NCI-H2081 treated with DMSO at 0.1 percent for 48 hours (cell line): ENCODE measurements at regions not wholly inside any gene's neighbourhood (a gene's known extent, or its start where the extent isn't known, plus 50 kb on each side); places are given as distances from the start of the nearest gene placed in this dataset.
"Not testable (repeated sequence)": the region's sequence is repeated elsewhere in the genome, so short reads cannot be mapped to it uniquely, and the experiment has no call there.

Source experiments
- DNase-seq: peaks from one replicate; lab custom pipeline; 2025; lab: John Stamatoyannopoulos, UW

- no peak for DNase-seq
Observed at GRCh38 chr6:163768905-163769304, 354.4 kb downstream of the QKI start.

DNA sequence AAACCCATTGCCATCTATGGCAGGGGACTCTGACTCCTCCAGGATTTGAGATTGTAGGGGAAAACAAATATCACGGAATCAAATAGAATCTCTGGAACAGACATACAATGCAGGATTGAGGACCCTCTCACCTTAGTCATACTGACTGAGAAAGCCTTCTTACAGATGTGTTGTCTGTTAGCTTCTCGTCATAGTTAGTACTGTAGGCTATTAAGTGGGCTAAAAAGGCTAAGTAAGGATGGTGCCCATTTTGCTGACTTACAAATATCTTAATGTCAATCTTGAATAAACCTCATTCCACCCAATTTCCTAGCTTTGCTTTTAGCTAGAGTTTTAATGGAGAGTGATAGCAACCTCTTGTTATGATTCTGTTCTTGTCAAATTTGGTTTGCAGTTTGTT, 352.4 kb downstream of the QKI start:
- no peak for DNase-seq

DNA sequence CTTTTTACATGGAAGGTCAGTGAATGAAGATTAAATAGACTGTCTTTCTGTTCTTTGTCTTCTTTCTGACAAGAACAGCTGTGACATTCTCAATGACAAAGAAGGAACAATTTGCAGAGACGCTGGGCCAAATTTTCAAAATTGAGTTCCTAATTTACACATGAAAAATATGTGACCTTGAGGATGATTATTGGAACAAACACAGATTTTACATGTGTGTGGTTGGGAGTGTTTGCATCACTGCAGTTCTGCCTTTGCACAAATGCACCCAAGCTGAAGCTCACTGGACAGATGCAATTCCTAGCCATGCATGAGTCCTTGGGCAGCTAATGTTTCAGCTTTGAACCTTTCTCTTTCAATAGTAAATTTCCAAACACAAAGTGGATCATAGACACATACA, 350.8 kb downstream of the QKI start:
- no peak for DNase-seq

- DNase-seq = no peak
Observed at GRCh38 chr6:163764565-163764964, 350.0 kb downstream of the QKI start.

- DNase-seq = no peak
Observed at GRCh38 chr6:163761481-163761880, 347.0 kb downstream of the QKI start.

GRCh38 chr6:163760860-163761259, 346.3 kb downstream of the QKI start:
- no peak for DNase-seq

- DNase-seq = no peak
Observed at GRCh38 chr6:163759542-163759941, 345.0 kb downstream of the QKI start.

DNA sequence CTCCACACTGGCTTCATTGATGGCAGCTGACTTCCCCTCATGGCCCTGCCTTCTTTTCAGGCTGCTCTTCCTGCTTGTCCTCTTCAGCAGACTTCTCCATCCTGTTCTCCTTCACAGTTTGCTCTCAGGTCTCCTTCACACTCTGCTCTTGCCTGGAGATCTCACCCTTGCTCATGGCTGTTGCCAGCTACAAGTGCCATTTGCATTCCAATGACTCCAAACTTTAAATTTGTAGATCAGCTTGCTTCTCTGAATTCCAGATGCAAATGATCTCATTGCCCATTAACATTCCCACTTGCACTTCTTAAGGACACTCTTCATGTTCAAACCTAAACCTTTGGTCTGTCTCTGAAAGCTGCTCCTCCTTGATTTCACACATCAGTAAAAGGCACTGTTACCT, 343.0 kb downstream of the QKI start:
- DNase-seq = no peak

- DNase-seq = no peak
Observed at GRCh38 chr6:163756079-163756478, 341.6 kb downstream of the QKI start.

- DNase-seq = no peak
Observed at GRCh38 chr6:163754866-163755265, 340.3 kb downstream of the QKI start.

DNA sequence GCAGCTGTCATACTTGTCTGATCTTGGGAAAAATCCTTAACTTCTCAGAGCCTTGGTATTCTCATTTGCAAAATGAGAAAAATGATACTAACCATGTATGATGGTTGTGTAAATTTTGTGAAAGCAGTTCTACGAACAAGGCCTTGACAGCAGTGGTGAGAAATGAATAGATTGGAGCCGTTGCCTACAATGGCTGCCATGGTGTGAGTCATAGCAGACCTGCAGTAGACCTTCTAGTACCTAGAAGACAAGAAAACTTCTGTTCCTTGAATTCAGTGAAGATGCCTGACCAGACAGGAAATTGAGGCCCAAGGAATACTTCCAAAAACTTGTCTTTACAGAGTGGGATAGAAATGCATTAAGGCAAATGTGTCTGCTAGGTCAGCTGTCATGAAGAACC, 338.9 kb downstream of the QKI start:
- no peak for DNase-seq

DNA sequence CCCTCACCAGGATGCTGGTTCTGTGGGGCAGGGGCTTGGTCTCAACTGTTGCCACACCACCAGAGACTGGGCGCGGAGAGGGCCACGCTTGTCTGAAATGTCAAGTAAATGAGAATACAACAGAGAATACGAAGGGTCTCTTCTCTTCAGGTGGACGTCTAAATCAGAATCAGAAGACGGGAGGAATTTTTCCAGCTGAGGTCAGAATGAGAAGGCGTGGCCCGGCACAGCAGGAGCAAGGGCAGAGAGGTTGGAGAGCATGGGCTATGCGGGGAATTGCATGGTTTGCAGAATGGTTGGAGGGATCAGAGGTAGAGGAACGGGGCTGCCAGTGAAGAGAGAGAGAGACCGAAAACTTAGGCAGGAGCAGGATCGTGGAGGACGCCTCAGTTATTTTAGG, 337.9 kb downstream of the QKI start:
- no peak for DNase-seq

GRCh38 chr6:163751032-163751525, 336.6 kb downstream of the QKI start:
- no peak for DNase-seq

GRCh38 chr6:163750431-163751031, 336.0 kb downstream of the QKI start:
- no peak for DNase-seq

- DNase-seq = no peak
Observed at GRCh38 chr6:163748886-163749285, 334.4 kb downstream of the QKI start.

GRCh38 chr6:163748036-163748435, 333.5 kb downstream of the QKI start:
- no peak for DNase-seq

DNA sequence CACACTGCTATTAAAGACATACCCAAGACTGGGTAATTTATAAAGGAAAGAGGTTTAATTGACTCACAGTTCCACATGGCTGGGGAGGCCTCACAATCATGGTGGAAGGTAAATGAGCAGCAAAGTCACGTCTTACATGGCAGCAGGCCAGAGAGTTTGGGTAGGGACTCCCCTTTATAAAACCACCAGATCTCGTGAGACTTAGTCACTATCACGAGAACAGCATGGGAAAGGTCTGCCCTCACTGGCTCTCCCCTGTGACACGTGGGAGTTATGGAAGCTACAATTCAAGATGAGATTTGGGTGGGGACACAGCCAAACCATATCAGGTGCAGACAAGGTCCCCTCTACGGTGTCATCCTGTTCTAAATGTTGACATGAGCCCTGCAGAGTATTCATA, 332.5 kb downstream of the QKI start:
- not testable (repeated sequence) for DNase-seq

DNA sequence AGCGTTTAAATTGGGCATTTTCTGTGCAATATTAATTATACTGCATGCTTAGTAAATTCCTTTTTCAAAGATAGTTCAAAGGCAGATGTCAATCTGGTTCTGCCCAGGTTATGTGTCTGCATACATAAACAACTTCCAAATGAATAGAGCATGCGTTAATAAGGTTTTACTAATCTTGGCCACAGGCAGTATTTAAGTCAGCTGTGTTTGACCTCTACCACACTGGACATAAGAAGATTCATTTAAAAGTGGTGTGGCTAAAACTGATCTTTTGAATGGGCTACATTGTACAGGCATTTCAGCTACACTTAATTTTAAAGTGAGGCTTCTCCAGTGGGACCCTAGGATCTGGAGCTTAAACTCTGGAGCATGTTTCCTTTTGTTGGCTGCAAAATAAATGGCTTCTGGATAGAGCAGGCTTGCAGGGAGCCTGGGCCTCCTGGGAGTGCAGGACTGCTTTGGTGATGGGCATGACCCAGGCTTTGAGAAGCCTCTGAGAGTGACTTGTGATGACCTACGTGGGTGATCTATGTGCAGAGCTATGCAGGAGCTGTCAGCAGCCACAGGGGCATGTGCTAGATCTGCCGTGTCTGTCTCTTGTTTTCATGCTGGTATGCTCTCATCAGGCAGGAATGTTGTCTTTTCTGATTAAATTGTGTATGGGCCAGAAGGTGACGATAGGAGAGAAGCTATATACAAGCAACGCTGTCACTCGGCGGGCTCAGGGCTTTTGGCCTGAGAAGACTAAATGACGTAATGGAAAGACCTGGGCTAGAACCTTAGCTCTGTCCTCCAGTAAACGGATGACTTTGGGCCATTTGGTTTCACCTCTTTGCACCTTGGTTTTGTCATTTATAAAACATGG, 331.2 kb downstream of the QKI start:
- no peak for DNase-seq

DNA sequence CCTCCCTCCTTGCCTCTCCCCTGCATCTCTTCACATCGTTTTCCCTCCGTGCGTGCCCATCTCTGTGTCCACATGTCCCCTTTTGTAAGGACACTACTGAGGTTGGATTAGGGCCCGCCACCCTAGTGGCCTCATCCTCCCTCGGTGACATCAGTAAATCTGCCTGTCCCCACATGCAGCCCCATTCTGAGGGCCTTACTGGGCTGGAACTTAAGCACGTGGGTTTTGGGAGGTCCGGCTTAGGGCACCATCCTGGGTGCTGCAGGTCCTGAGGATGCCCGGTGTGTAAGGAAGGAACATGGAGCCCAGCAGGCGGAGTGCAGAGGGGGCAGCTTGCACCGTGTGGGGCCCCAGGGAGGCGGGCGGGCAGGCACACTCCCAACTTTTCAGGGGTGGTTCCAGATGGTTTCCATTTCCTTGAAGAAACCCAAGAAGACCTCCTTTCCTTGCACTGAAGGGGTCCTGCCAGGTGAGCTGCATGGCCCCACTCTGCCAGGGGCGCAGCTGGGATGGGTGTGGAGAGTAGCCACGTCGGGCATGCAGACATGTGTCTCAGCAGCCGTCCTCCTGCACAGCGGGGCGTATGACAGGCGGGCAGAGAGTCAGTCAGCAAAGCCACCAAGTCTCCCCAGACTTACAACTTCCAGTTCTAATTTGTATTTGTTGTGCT, 329.9 kb downstream of the QKI start:
- no peak for DNase-seq

- DNase-seq = no peak
Observed at GRCh38 chr6:163743796-163744195, 329.3 kb downstream of the QKI start.

- DNase-seq = no peak
Observed at GRCh38 chr6:163741743-163742363, 327.3 kb downstream of the QKI start.

DNA sequence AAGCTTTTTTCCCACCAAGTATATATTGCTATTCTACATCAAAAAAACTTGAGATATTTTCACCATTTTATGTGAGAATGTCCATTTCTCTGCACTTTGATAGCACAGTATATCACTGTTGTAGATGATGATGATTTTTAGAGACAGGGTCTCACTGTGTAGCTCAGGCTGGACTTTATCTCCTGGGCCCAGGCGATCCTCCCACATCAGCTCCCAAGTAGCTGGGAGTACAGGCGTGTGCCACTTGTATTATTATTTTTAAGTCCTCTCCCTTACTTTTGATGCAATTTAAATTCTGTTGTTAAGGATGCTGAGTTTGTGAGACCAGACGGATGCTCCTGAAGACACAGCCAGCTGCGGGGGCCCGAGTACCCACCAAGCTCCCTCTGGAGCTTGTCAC, 326.8 kb downstream of the QKI start:
- no peak for DNase-seq

DNA sequence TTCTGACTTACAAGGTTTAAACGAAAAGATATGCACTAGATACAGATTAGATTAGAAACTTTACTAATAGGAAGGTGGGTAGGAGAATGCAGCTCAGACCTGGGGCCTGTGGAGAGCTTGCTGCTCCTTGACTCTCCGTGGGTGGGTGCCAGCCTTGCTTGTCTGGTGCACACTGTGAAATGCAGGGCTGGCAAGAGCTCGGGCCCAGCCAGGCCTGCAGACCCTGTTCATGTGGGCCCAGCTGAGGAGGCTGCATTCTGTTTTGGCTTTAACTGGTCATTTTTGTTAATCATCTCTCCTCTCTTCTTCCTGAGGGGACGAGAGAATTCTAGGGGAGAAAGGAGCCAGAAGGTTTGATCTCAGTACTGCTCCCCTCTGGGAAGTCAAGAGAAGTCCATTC, 325.4 kb downstream of the QKI start:
- no peak for DNase-seq
